ENCODE measurements at regions not wholly inside any gene's neighbourhood (a gene's known extent, or its start where the extent isn't known, plus 50 kb on each side); places are given as distances from the start of the nearest gene placed in this dataset.

- ChIA-PET POLR2A (ENCODE audit: low non-redundant PET) (no interaction called here), CTCF (no interaction called here)
- TF ChIP-seq CTCF (conservative IDR thresholded peaks at IDR 0.05; ENCODE audit: low read depth) = no peak
- no peak overlapping the region for H3K27ac ChIP-seq
- DNase-seq (ENCODE audit: low spot score) = no peak
Observed at GRCh38 chr7:81120803-81121202, 202.0 kb upstream of the SEMA3C start.

GRCh38 chr7:81120111-81120510 is 201.3 kb upstream of the SEMA3C start:
- ChIA-PET CTCF (interaction anchor here (0.8 kb wide), 1 partner anchor 1078 kb away, joined by 3 read pairs; no protein-coding TSS in a partner anchor), POLR2A (ENCODE audit: low non-redundant PET) (no interaction called here)
- no peak for TF ChIP-seq CTCF (conservative IDR thresholded peaks at IDR 0.05; ENCODE audit: low read depth)
- DNase-seq (ENCODE audit: low spot score) = no peak
- H3K27ac ChIP-seq = no peak overlapping the region

- no peak for DNase-seq (ENCODE audit: low spot score)
- CTCF ChIA-PET = no interaction called here
- POLR2A ChIA-PET (ENCODE audit: low non-redundant PET) = no interaction called here
- TF ChIP-seq CTCF (conservative IDR thresholded peaks at IDR 0.05; ENCODE audit: low read depth) = no peak
- no peak overlapping the region for H3K27ac ChIP-seq
Observed at GRCh38 chr7:81114633-81115032, 195.8 kb upstream of the SEMA3C start.

GRCh38 chr7:81112731-81113130 is 193.9 kb upstream of the SEMA3C start:
- ChIA-PET POLR2A (ENCODE audit: low non-redundant PET) (no interaction called here), CTCF (no interaction called here)
- DNase-seq (ENCODE audit: low spot score) = no peak
- H3K27ac ChIP-seq = no peak overlapping the region
- no peak for TF ChIP-seq CTCF (conservative IDR thresholded peaks at IDR 0.05; ENCODE audit: low read depth)

- ChIA-PET POLR2A (ENCODE audit: low non-redundant PET) (no interaction called here), CTCF (no interaction called here)
- no peak for DNase-seq (ENCODE audit: low spot score)
- TF ChIP-seq CTCF (conservative IDR thresholded peaks at IDR 0.05; ENCODE audit: low read depth) = no peak
- H3K27ac ChIP-seq = no peak overlapping the region
Observed at GRCh38 chr7:81111781-81112540, 193.1 kb upstream of the SEMA3C start.

GRCh38 chr7:81111358-81111757 is 192.5 kb upstream of the SEMA3C start:
- TF ChIP-seq CTCF (conservative IDR thresholded peaks at IDR 0.05; ENCODE audit: low read depth) = no peak
- ChIA-PET POLR2A (ENCODE audit: low non-redundant PET) (no interaction called here), CTCF (no interaction called here)
- DNase-seq (ENCODE audit: low spot score) = peak; percentile 35
- no peak overlapping the region for H3K27ac ChIP-seq
